HK-2 (cell line): ENCODE measurements at regions not wholly inside any gene's neighbourhood (a gene's known extent, or its start where the extent isn't known, plus 50 kb on each side); places are given as distances from the start of the nearest gene placed in this dataset.
"Not testable (repeated sequence)": the region's sequence is repeated elsewhere in the genome, so short reads cannot be mapped to it uniquely, and the experiment has no call there.

Experiments
- DNase-seq: peaks from one replicate; pipeline ENCODE4 v3.0.0-alpha.2; 2018; ENCODE audit not compliant: unreplicated experiment

GRCh38 chr20:56724241-56724757 is 95.2 kb downstream of the TFAP2C start:
- DNase-seq = no peak

DNA sequence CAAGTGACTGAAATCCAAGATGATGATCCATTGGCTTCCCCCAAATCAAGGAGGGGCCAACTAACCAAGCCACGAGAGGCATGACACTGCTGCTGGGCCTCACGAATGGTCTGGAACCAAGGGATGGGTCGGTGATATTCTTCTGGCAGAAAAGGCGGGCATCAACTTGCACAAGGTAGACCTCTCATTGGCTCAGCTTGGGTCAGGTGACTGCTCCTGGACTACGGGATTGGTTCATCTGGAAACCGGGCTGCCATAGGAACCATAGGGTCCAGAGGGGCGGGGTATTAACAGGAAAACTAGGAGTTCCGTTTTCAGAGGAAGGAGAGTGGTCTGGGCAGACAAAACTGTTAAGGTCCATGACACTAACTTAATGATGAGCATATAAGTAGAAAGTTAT is 100.9 kb downstream of the TFAP2C start:
- DNase-seq = no peak

- no peak for DNase-seq
Observed at GRCh38 chr20:56730996-56731395, 101.9 kb downstream of the TFAP2C start.

GRCh38 chr20:56731476-56731875 is 102.4 kb downstream of the TFAP2C start:
- DNase-seq = no peak

GRCh38 chr20:56733967-56734366 is 104.9 kb downstream of the TFAP2C start:
- no peak for DNase-seq

DNA sequence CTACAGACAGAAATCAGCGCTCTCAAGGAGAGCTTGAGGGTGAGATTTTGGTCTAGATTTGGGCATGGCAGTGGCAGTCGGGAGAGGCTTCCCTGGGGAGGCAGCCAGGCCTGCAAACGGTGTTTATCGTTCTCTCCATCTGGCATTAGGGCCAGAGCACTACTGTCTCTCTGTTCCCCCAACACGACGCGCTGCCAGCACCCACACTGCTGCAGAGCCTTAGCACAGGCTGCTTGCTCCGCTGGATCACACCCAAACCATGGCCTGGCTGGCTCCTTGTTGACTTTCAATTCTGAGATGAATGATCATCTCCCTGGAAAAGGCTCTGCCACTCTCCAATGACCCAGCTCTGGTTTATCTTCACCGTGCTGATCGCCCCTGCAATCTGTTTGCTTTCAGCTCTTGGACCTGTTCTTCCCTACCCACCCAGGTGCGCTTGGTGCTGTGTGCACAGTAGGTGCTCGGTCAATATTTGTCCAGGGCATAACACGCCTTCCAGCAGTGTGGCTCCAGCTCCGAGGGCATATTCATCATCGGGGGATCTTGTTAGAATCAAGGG is 106.1 kb downstream of the TFAP2C start:
- no peak for DNase-seq

- no peak for DNase-seq
Observed at GRCh38 chr20:56736285-56736857, 107.3 kb downstream of the TFAP2C start.

GRCh38 chr20:56744325-56744821 is 115.3 kb downstream of the TFAP2C start:
- not testable (repeated sequence) for DNase-seq

DNA sequence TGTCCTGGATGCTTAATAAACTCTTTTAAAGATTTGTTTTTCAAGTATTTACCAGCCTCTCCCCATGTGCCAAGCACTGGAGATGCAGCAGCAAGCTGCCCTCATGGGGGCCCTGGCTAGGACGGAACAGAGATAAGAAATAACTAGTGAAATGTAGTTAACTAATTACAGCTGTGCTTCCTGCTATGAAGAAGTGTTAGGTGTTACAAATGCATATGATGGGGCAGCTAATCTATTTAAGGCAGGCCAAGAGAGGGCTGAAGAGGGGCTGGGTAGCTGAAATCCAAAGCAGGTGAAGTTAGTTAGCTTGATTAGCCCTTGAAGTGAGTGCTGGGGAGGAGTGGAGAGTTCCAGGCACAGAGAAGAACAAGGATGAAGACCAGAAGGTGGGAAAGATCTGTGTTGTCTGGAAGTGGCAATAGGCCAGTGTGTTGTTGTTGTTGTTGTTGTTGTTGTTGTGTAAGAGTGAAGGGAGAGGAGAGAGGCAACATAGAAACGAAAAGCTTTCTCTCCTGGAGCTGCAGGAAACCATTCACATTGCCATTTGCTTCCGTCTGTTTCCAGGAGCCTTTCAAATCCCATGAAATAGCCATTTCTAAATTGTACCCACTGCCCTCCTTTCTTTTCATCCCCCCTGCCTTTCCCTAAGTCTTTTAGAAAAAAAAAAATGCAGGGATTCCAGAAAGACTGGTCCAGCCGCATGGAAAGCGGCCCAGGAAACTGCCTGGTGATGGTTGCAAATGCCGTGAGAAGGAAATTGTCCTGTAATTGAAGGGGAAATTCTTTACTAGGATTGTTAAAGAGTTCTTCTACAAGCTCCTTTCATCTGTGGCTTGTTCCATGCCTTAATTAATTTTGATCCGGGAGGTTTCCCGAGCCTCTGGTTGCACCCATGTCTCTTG is 119.6 kb downstream of the TFAP2C start:
- no peak for DNase-seq

DNA sequence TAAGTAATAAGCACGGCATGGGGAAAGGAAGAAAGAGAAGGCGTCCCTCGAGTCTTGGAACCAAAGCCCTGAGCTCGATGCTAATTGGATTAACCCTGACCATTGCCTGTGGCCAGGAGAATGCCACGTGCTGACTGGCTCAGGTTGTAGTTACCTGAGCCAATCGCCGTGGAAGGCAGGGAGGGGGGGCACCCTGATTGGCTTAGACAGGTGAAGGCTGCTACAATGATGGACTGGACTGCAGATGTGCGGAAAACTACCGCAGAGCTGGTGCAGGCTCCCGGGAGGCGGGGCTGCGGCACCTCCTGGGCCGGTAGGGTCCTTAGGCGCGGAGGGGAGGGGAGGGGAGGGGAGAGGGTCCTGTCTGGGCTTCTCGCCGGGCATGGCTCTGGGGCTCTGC is 121.3 kb downstream of the TFAP2C start:
- DNase-seq = no peak

GRCh38 chr20:56752274-56752673 is 123.2 kb downstream of the TFAP2C start:
- peak; percentile 10 for DNase-seq

DNA sequence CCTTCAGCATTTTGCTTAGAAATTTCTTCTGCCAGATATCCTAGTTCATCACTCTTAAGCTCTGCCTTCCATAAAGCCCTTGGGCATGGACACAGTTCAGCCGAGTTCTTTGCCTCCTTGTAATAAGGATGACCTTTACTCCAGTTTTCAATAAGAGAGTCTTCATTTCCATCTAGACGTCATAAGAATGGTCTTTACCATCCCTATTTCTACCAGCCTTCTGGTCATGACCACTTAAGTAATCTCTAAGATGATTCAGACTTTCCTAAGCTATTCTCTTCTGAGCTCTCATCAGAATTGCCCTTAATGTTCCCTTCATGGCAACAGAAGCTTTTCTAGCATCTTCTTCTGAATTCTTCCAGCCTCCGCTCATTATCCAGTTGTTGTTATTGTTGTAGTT is 126.1 kb downstream of the TFAP2C start:
- DNase-seq = no peak

- DNase-seq = not testable (repeated sequence)
Observed at GRCh38 chr20:56756658-56757057, 127.6 kb downstream of the TFAP2C start.

DNA sequence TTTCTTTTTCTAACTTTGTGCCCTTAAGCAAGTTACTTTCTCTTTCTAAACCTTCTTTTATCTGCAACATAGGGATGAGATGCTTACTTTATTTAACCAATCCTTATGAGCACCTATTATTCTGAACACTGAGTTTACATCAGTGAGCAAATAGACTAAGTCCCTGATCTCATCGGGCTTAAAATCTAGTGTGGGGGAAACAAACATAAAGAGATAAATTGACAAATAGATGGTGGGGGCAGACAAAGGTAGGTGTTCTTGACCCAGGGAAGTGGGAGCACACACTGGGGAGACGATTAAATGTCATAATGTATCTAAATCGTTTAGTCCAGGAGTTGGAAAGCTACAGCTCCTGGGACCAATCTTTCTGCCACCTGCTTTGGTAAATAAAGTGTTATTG is 129.6 kb downstream of the TFAP2C start:
- no peak for DNase-seq

DNA sequence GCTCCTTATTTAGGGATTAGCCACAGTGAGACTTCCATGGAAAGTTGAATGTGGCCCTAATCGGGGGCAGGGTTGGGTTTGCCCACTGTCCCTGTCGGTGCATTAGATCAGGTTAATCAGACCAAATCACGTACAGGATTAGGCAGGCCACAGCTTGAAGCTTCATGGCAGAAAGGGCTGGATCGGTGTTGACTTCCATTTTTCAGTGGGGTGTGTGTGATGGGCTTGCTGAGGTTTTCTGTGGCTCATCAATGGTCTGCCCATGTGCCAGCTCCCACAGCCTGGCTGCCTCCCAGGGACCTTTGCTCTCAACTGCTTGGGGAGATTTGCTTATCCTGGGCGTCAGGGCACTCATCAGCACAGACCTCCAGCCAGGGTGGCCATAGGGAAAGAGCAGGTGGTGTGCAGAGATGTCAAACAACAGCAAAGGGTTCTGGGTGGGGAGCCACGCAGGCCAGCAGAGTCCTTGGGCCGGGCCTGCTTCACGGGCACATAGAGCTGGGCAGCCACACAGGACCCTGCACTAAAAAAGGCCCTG is 130.7 kb downstream of the TFAP2C start:
- DNase-seq = no peak

- no peak for DNase-seq
Observed at GRCh38 chr20:56760610-56761009, 131.5 kb downstream of the TFAP2C start.

- no peak for DNase-seq
Observed at GRCh38 chr20:56761393-56761792, 132.3 kb downstream of the TFAP2C start.

DNA sequence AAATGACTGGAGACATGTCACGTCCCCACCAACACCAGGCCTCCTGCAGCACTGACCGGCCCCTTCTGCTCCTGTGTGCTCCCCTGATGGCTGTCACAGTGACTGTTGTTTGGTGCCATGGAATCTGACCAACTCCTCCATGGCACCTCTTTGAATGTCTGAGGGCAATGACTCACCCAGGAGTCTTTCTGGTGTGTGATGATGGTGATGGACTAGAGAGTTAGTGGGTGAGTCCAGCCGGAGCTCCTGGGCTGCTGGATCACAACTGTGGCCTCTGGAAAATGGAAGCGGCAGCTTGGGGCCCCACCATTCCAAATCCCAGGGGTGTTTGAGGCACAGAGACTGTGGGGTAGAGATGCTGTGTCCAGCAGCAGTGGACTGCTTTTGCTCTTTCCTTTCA is 133.3 kb downstream of the TFAP2C start:
- no peak for DNase-seq

- DNase-seq = no peak
Observed at GRCh38 chr20:56762829-56763228, 133.7 kb downstream of the TFAP2C start.

- DNase-seq = no peak
Observed at GRCh38 chr20:56764671-56765070, 135.6 kb downstream of the TFAP2C start.

GRCh38 chr20:56765172-56766073 is 136.3 kb downstream of the TFAP2C start:
- no peak for DNase-seq
